Panc1 (cell line): ENCODE measurements at regions not wholly inside any gene's neighbourhood (a gene's known extent, or its start where the extent isn't known, plus 50 kb on each side); places are given as distances from the start of the nearest gene placed in this dataset.

ENCODE experiments used
- ATAC-seq: fragments of 200-7000 bp; cut with Tn5 transposase; 2 replicates; pipeline ENCODE4 v1.9.1; 2020; ENCODE audit warnings: mild to moderate bottlenecking, moderate library complexity
- BruUV-seq: library from RNA; stranded (reverse); fragments of 400-500 nt; replicated peaks from 2 replicates; lab custom pipeline; 2021; lab: Mats Ljungman, UMichigan
- CTCF ChIA-PET: fragments of 300-600 bp; sonication (Branson Sonifier 250); formaldehyde crosslinking; loops from one replicate; lab custom pipeline; 2022; ENCODE audit warnings: antibody characterized with exemption; lab: Charles Lee
- POLR2A ChIA-PET: fragments of 300-600 bp; sonication (Branson Sonifier 250); formaldehyde crosslinking; loops from one replicate; lab custom pipeline; 2022; ENCODE audit warnings: antibody characterized with exemption; lab: Charles Lee
- DNase-seq: peaks from one replicate; pipeline ENCODE4 v3.0.0-alpha.2; 2010; ENCODE audit warnings: low read depth, low spot score
- H3K27ac ChIP-seq: 2 replicates; pipeline ENCODE4 v1.5.1; 2011; ENCODE audit warnings: mild to moderate bottlenecking, low read length, inconsistent platforms
- H3K27me3 ChIP-seq: fragments of 200-500 bp; sonication (Bioruptor generic); 2 replicates; pipeline ENCODE4 v1.6.0; 2014; ENCODE audit warnings: low read length, inconsistent platforms; ENCODE audit not compliant: control insufficient read depth, insufficient read depth
- H3K36me3 ChIP-seq: fragments of 200-500 bp; sonication (Bioruptor generic); 2 replicates; pipeline ENCODE4 v1.5.1; 2014; ENCODE audit warnings: inconsistent platforms, mild to moderate bottlenecking, low read length, moderate library complexity; ENCODE audit not compliant: control insufficient read depth, insufficient read depth
- H3K4me1 ChIP-seq: 2 replicates; pipeline ENCODE4 v1.5.1; 2011; ENCODE audit warnings: inconsistent platforms, mild to moderate bottlenecking, low read length, moderate library complexity; ENCODE audit not compliant: control insufficient read depth, insufficient read depth
- H3K4me3 ChIP-seq, 2 experiments: 2 replicates each; pipeline ENCODE4 v1.5.1; 2011 to 2012; ENCODE audit warnings: low read depth in 2 of 2, low read length in 2 of 2, mild to moderate bottlenecking in 2 of 2, inconsistent platforms in 1 of 2, moderate library complexity in 1 of 2
- H3K9me3 ChIP-seq: fragments of 200-500 bp; sonication (Bioruptor generic); 2 replicates; pipeline ENCODE4 v1.5.1; 2014; ENCODE audit warnings: low read depth, mild to moderate bottlenecking, inconsistent platforms, low read length, moderate library complexity; ENCODE audit not compliant: control insufficient read depth, insufficient read depth
- CTCF ChIP-seq: fragments of 450-650 bp; IDR thresholded peaks from 2 replicates; pipeline ENCODE4 v1.5.1; 2017; ENCODE audit warnings: mild to moderate bottlenecking
- POLR2AphosphoS5 ChIP-seq: IDR thresholded peaks from 2 replicates; pipeline ENCODE4 v1.6.1; 2012; ENCODE audit warnings: mild to moderate bottlenecking, low read depth, low read length, moderate library complexity
- REST ChIP-seq, 2 experiments: IDR thresholded peaks; 2 replicates each; pipeline ENCODE4 v1.6.1; 2011 to 2012; ENCODE audit warnings: low read depth in 2 of 2, control low read depth in 1 of 2, low read length in 1 of 2, mild to moderate bottlenecking in 1 of 2, moderate library complexity in 1 of 2; ENCODE audit not compliant: insufficient read depth in 1 of 2
- SIN3A ChIP-seq: IDR thresholded peaks from 2 replicates; pipeline ENCODE4 v1.6.1; 2012; ENCODE audit warnings: low read depth, mild to moderate bottlenecking, low read length, moderate library complexity, borderline replicate concordance; ENCODE audit not compliant: insufficient read depth
- TCF7L2 ChIP-seq: IDR thresholded peaks from 2 replicates; pipeline ENCODE4 v1.6.1; 2011; ENCODE audit warnings: mild to moderate bottlenecking, low read depth, low read length, inconsistent platforms
- in situ Hi-C: cut with HindIII; loops from 2 replicates; pipeline ENCODE4 v1.10.0; 2016; ENCODE audit warnings: low sequenced_read_pairs, low pct_unique_long_range_greater_than_20kb
- intact Hi-C: fragments of 100-400 bp; cut with micrococcal nuclease; formaldehyde crosslinking; loops from one replicate; pipeline ENCODE4 v1.10.0; 2022; ENCODE audit not compliant: unreplicated experiment

GRCh38 chr15:25238716-25239470 is 199.9 kb downstream of the UBE3A start:
- in situ Hi-C loops = no loop called here
- DNase-seq = no peak
- intact Hi-C loops = no loop called here
- no TSS peak for BruUV-seq
- CTCF ChIA-PET = no interaction called here
- no peaks in the 10 kb centered on the region for H3K4me1 ChIP-seq
- POLR2A ChIA-PET = no interaction called here
- no peak overlapping the region for H3K4me3 ChIP-seq
- no peak overlapping the region for H3K27ac ChIP-seq
- TF ChIP-seq SIN3A (no peak), REST (IDR thresholded peaks at IDR 0.05; ENCODE audit: insufficient read depth in 1 of 2, low read depth in 2 of 2, low read length in 1 of 2) (no peak), POLR2AphosphoS5 (no peak), TCF7L2 (no peak)
- no peak for ATAC-seq
- no peaks in the 10 kb centered on the region for H3K36me3 ChIP-seq
- H3K27me3 ChIP-seq = no peaks in the 10 kb centered on the region
- no peaks in the 10 kb centered on the region for H3K9me3 ChIP-seq

- ChIA-PET POLR2A (no interaction called here), CTCF (no interaction called here)
- ATAC-seq (no peak), DNase-seq (no peak)
- H3K9me3 ChIP-seq = no peaks in the 10 kb centered on the region
- no peaks in the 10 kb centered on the region for H3K36me3 ChIP-seq
- BruUV-seq = no TSS peak
- no peaks in the 10 kb centered on the region for H3K27me3 ChIP-seq
- in situ Hi-C loops (no loop called here), intact Hi-C loops (no loop called here)
- no peaks in the 10 kb centered on the region for H3K4me1 ChIP-seq
- TF ChIP-seq CTCF (no peak), POLR2AphosphoS5 (no peak), SIN3A (no peak), REST (IDR thresholded peaks at IDR 0.05; ENCODE audit: insufficient read depth in 1 of 2, low read depth in 2 of 2, low read length in 1 of 2) (no peak), TCF7L2 (no peak)
- H3K27ac ChIP-seq = no peak overlapping the region
- H3K4me3 ChIP-seq = no peak overlapping the region
These were observed 199.1 kb downstream of the UBE3A start for GRCh38 chr15:25239471-25240345.
